Esophagus muscularis mucosa (tissue), 4 donors: ENCODE measurements at regions not wholly inside any gene's neighbourhood (a gene's known extent, or its start where the extent isn't known, plus 50 kb on each side); places are given as distances from the start of the nearest gene placed in this dataset.

Experiments used
- DNase-seq: peaks from one replicate; pipeline ENCODE4 v3.0.0-alpha.2; 2017; ENCODE audit errors: extremely low spot score
- H3K27ac ChIP-seq, 4 donors: fragments of 200-600 bp; sonication (generic); replicated peaks in 1 of 4; 1 replicate in 3 of 4; 2 replicates in 1 of 4; pipeline ENCODE4 v1.5.1; 2016 to 2019; ENCODE audit warnings: mild to moderate bottlenecking in 1 of 4
- H3K27me3 ChIP-seq, 4 donors: fragments of 200-600 bp; sonication (generic); one replicate each; pipeline versions ENCODE4 v1.5.1 to v1.6.0; 2016 to 2019
- H3K36me3 ChIP-seq, 4 donors: fragments of 200-600 bp; sonication (generic); one replicate each; pipeline ENCODE4 v1.5.1; 2016 to 2019
- H3K4me1 ChIP-seq, 4 donors: fragments of 200-600 bp; sonication (generic); one replicate each; pipeline ENCODE4 v1.5.1; 2016 to 2019
- H3K4me3 ChIP-seq, 4 donors: fragments of 200-600 bp; sonication (generic); 1 replicate in 2 of 4; 2 replicates in 2 of 4; pipeline ENCODE4 v1.5.1; 2016 to 2019; ENCODE audit warnings: mild to moderate bottlenecking in 4 of 4, moderate library complexity in 1 of 4
- H3K9me3 ChIP-seq, 4 donors: fragments of 200-600 bp; sonication (generic); 1 replicate in 3 of 4; 2 replicates in 1 of 4; pipeline ENCODE4 v1.5.1; 2016 to 2019
- CTCF ChIP-seq, 3 experiments: fragments of 200-600 bp in 2 of 3; fragments of 450-650 bp in 1 of 3; sonication (generic) in 2 of 3; IDR thresholded peaks; one replicate each; pipeline ENCODE4 v1.5.1; 2017 to 2019; ENCODE audit warnings: antibody characterized with exemption in 3 of 3, mild to moderate bottlenecking in 2 of 3, moderate library complexity in 1 of 3
- EP300 ChIP-seq: sonication (generic); formaldehyde crosslinking; IDR thresholded peaks from one replicate; pipeline ENCODE4 v1.6.1; 2017; ENCODE audit warnings: antibody characterized with exemption
- POLR2A ChIP-seq: fragments of 450-650 bp; IDR thresholded peaks from one replicate; pipeline ENCODE4 v1.6.1; 2017; ENCODE audit warnings: antibody characterized with exemption, moderate library complexity, mild to moderate bottlenecking, low read depth
- POLR2AphosphoS5 ChIP-seq, 2 donors: sonication (generic); formaldehyde crosslinking; IDR thresholded peaks; one replicate each; pipeline ENCODE4 v1.6.1; 2017; ENCODE audit warnings: antibody characterized with exemption in 2 of 2
- WGBS: methylation state at CpG from one replicate; pipeline ENCODE4 v1.1.5; 2018; 5-methylcytosine and 5-hydroxymethylcytosine counted together
- intact Hi-C: fragments of 100-400 bp; cut with DNase I; formaldehyde crosslinking; loops from one replicate; pipeline ENCODE4 v1.15.1; 2023

GRCh38 chr16:85443531-85443930, 169.6 kb upstream of the GSE1 start:
- intact Hi-C loops, result no loop called here
- no peak for TF ChIP-seq EP300
- TF ChIP-seq CTCF (IDR thresholded peaks at IDR 0.05), result no peak
- no peak for TF ChIP-seq POLR2AphosphoS5 (IDR thresholded peaks at IDR 0.05)
- 96% methylated on average over 14 of the region's 15 CpGs for WGBS
- Histone ChIP-seq H3K36me3 (peaks cover 0 to 21% (median 1%) of the 10 kb centered on the region in 4 donors), H3K4me1 (peaks cover 2 to 23% (median 10%) of the 10 kb centered on the region in 4 donors), H3K27me3 (no peaks in the 10 kb centered on the region), H3K4me3 (no peak overlapping the region), H3K27ac (no peak overlapping the region), H3K9me3 (no peaks in the 10 kb centered on the region)
- no peak for DNase-seq

GRCh38 chr16:85445064-85445778, 167.9 kb upstream of the GSE1 start:
- peaks cover 0 to 6% (median 0%) of the 10 kb centered on the region in 4 donors for H3K36me3 ChIP-seq
- H3K27me3 ChIP-seq, result no peaks in the 10 kb centered on the region
- no peak overlapping the region for H3K27ac ChIP-seq
- WGBS, result 81% methylated on average over 26 of the region's 27 CpGs
- intact Hi-C loops, result no loop called here
- H3K4me1 ChIP-seq, result peaks cover 2 to 31% (median 14%) of the 10 kb centered on the region in 4 donors
- no peak overlapping the region for H3K4me3 ChIP-seq
- no peaks in the 10 kb centered on the region for H3K9me3 ChIP-seq
- no peak for DNase-seq
- TF ChIP-seq POLR2AphosphoS5 (IDR thresholded peaks at IDR 0.05) (no peak), POLR2A (no peak), CTCF (IDR thresholded peaks at IDR 0.05) (no peak), EP300 (no peak)

GRCh38 chr16:85445779-85446222, 167.3 kb upstream of the GSE1 start:
- Histone ChIP-seq H3K36me3 (peaks cover 0 to under 1% (median 0%) of the 10 kb centered on the region in 4 donors), H3K27ac (no peak overlapping the region), H3K27me3 (no peaks in the 10 kb centered on the region), H3K4me3 (no peak overlapping the region), H3K9me3 (no peaks in the 10 kb centered on the region), H3K4me1 (peaks cover 2 to 31% (median 14%) of the 10 kb centered on the region in 4 donors)
- intact Hi-C loops, result no loop called here
- WGBS, result 75% methylated on average over 6 of the region's 14 CpGs
- no peak for DNase-seq
- TF ChIP-seq POLR2A, result no peak
- no peak for TF ChIP-seq POLR2AphosphoS5 (IDR thresholded peaks at IDR 0.05)
- no peak for TF ChIP-seq EP300
- TF ChIP-seq CTCF (IDR thresholded peaks at IDR 0.05), result no peak

GRCh38 chr16:85446951-85447692, 166.0 kb upstream of the GSE1 start:
- Histone ChIP-seq H3K27me3 (no peaks in the 10 kb centered on the region), H3K36me3 (no peaks in the 10 kb centered on the region), H3K27ac (no peak overlapping the region), H3K4me1 (peaks cover 2 to 31% (median 14%) of the 10 kb centered on the region in 4 donors), H3K9me3 (no peaks in the 10 kb centered on the region), H3K4me3 (no peak overlapping the region)
- WGBS, result 90% methylated on average over 16 of the region's 19 CpGs
- TF ChIP-seq CTCF (IDR thresholded peaks at IDR 0.05), result no peak
- no peak for TF ChIP-seq POLR2AphosphoS5 (IDR thresholded peaks at IDR 0.05)
- no peak for TF ChIP-seq EP300
- no peak for TF ChIP-seq POLR2A
- DNase-seq, result no peak
- intact Hi-C loops, result no loop called here
